ENCODE measurements at regions not wholly inside any gene's neighbourhood (a gene's known extent, or its start where the extent isn't known, plus 50 kb on each side); places are given as distances from the start of the nearest gene placed in this dataset.
"Not testable (repeated sequence)": the region's sequence is repeated elsewhere in the genome, so short reads cannot be mapped to it uniquely, and the experiment has no call there.

GRCh38 chr2:242159921-242160320, 290.4 kb downstream of the RTP5 start:
- not testable (repeated sequence) for DNase-seq

DNA sequence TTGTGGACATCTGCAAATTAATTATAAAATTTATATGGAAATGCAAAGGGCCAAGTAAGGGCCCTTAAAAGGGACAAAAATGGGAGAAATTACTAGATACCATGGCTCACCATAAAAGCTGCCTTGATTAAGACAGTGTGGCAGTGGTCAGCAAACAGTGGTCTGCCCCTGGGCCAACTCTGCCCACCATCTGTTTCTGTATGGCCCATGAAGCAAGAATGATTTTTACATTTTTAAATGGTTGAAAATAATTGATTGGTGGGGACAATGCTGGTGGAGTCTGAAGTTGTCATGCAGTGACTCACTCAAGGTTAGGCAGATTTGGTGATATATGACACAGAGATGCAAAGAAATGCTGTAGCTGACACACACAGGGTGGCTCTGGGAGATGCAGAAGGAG, 295.6 kb downstream of the RTP5 start:
- DNase-seq, result not testable (repeated sequence)

DNA sequence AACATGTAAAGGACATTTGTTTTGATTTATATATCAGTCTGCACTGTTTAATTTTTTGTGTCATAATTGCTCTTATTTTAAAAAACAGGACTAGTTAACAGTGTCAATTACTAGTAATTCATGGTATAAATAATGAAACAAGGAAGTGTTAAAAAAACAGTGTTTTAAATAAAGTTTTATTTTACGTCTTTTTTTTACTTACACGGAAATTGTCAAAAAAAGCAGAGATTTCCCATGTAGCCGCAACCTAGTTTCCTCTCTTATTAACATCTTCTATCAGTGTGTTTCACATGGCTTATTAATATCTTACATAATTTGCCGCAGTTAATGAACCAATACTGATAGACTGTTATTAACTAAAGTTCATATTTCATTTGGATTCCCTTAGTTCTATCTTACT, 301.8 kb downstream of the RTP5 start:
- DNase-seq, result not testable (repeated sequence)
